Lung (tissue), 11 donors: ENCODE measurements at regions not wholly inside any gene's neighbourhood (a gene's known extent, or its start where the extent isn't known, plus 50 kb on each side); places are given as distances from the start of the nearest gene placed in this dataset.

Experiments
- ATAC-seq: fragments of 200-7000 bp; cut with Tn5 transposase; one replicate; pipeline ENCODE4 v1.9.1; 2020; ENCODE audit warnings: moderate number of reproducible peaks; ENCODE audit not compliant: insufficient read depth, low FRiP score
- DNase-seq, 3 donors: peaks; one replicate each; pipeline ENCODE4 v3.0.0-alpha.2; 2013 to 2017
- H3K27ac ChIP-seq, 2 donors: one replicate each; pipeline ENCODE4 v1.5.1; 2013; ENCODE audit warnings: mild to moderate bottlenecking in 2 of 2, moderate library complexity in 2 of 2, control low read depth in 1 of 2, inconsistent platforms in 1 of 2, low read depth in 1 of 2, low read length in 1 of 2
- H3K27me3 ChIP-seq, 3 donors: one replicate each; pipeline ENCODE4 v1.5.1; 2013; ENCODE audit warnings: low read length in 2 of 3; ENCODE audit not compliant: control insufficient read depth in 3 of 3, insufficient read depth in 3 of 3
- H3K36me3 ChIP-seq, 4 donors: one replicate each; pipeline ENCODE4 v1.5.1; 2013; ENCODE audit warnings: low read length in 4 of 4, mild to moderate bottlenecking in 1 of 4, moderate library complexity in 1 of 4; ENCODE audit not compliant: control insufficient read depth in 4 of 4, insufficient read depth in 4 of 4
- H3K4me1 ChIP-seq, 5 donors: one replicate each; pipeline ENCODE4 v1.5.1; 2013; ENCODE audit warnings: low read length in 5 of 5, mild to moderate bottlenecking in 2 of 5, moderate library complexity in 1 of 5; ENCODE audit not compliant: control insufficient read depth in 5 of 5, insufficient read depth in 5 of 5
- H3K4me3 ChIP-seq: one replicate; pipeline ENCODE4 v1.5.1; 2013; ENCODE audit warnings: mild to moderate bottlenecking, control low read depth, moderate library complexity
- H3K9ac ChIP-seq, 2 donors: one replicate each; pipeline ENCODE4 v1.5.1; 2013; ENCODE audit warnings: low read length in 2 of 2, control low read depth in 1 of 2; ENCODE audit not compliant: insufficient read depth in 1 of 2
- H3K9me3 ChIP-seq, 4 donors: one replicate each; pipeline ENCODE4 v1.5.1; 2013; ENCODE audit warnings: low read length in 3 of 4, mild to moderate bottlenecking in 1 of 4, moderate library complexity in 1 of 4; ENCODE audit not compliant: control insufficient read depth in 4 of 4, insufficient read depth in 3 of 4
- CTCF ChIP-seq: IDR thresholded peaks from 2 replicates; pipeline ENCODE4 v1.5.1; 2012; ENCODE audit warnings: mild to moderate bottlenecking; ENCODE audit errors: control extremely low read depth, extremely low read depth
- WGBS, 2 donors: extraction: QIAGEN DNeasy Blood & Tissue Kit; methylation state at CpG; one replicate each; pipeline ENCODE4 v1.1.7; 2013; 5-methylcytosine and 5-hydroxymethylcytosine counted together
- donor health status: control.
- donor health status: control.
- donor health status: Bipolar disorder and iron deficiency.
- donor health status: healthy.
- donor health status: DM: yes; HTN: yes; CAD: no.

- no peaks in the 10 kb centered on the region for H3K27me3 ChIP-seq
- no peaks in the 10 kb centered on the region for H3K9me3 ChIP-seq
- ATAC-seq (no peak), DNase-seq (peak in 2 of 3 donors; percentile 17 to 26)
- H3K36me3 ChIP-seq: no peaks in the 10 kb centered on the region
- H3K27ac ChIP-seq: no peak overlapping the region
- no peak for TF ChIP-seq CTCF
- H3K4me3 ChIP-seq: no peak overlapping the region
- 28 to 29% methylated on average over 3 of the region's 3 CpGs for WGBS, 2 donors
- H3K4me1 ChIP-seq: peaks cover 0 to 4% (median 0%) of the 10 kb centered on the region in 5 donors
- no peak overlapping the region for H3K9ac ChIP-seq
Measured at GRCh38 chr14:38839694-38840365, 263.2 kb downstream of the SEC23A start.

GRCh38 chr14:38838979-38839323 lies 264.1 kb downstream of the SEC23A start:
- no peak for TF ChIP-seq CTCF
- no peak for DNase-seq
- H3K36me3 ChIP-seq: no peaks in the 10 kb centered on the region
- peaks cover 0 to 4% (median 0%) of the 10 kb centered on the region in 5 donors for H3K4me1 ChIP-seq
- no peaks in the 10 kb centered on the region for H3K27me3 ChIP-seq
- H3K9me3 ChIP-seq: no peaks in the 10 kb centered on the region
- no peak overlapping the region for H3K9ac ChIP-seq
- no peak overlapping the region for H3K4me3 ChIP-seq
- no peak for ATAC-seq
- no peak overlapping the region for H3K27ac ChIP-seq
- WGBS, 2 donors: 84 to 88% methylated on average over 8 of the region's 8 CpGs

- no peak for ATAC-seq
- Histone ChIP-seq H3K27ac (no peak overlapping the region), H3K27me3 (no peaks in the 10 kb centered on the region), H3K9ac (no peak overlapping the region), H3K4me1 (peaks cover 0 to 4% (median 0%) of the 10 kb centered on the region in 5 donors), H3K9me3 (no peaks in the 10 kb centered on the region), H3K36me3 (no peaks in the 10 kb centered on the region), H3K4me3 (no peak overlapping the region)
- 90 to 91% methylated on average over 27 of the region's 27 CpGs for WGBS, 2 donors
- DNase-seq: no peak
- no peak for TF ChIP-seq CTCF
Measured at GRCh38 chr14:38838049-38838978, 264.7 kb downstream of the SEC23A start.
